IMR-90 (cell line): ENCODE measurements at regions not wholly inside any gene's neighbourhood (a gene's known extent, or its start where the extent isn't known, plus 50 kb on each side); places are given as distances from the start of the nearest gene placed in this dataset.

Experiments used
- ATAC-seq: fragments of 200-7000 bp; cut with Tn5 transposase; 2 replicates; pipeline ENCODE4 v1.9.1; 2020; ENCODE audit warnings: low read depth, mild to moderate bottlenecking, moderate library complexity
- BruUV-seq: library from RNA; stranded (reverse); fragments of 400-500 nt; replicated peaks from 2 replicates; lab custom pipeline; 2021; lab: Mats Ljungman, UMichigan
- CTCF ChIA-PET: fragments of 300-600 bp; formaldehyde crosslinking; extraction: SDS; loops from one replicate; lab custom pipeline; 2021; ENCODE audit warnings: antibody characterized with exemption; lab: Yijun Ruan, JAX
- POLR2A ChIA-PET: fragments of 300-600 bp; sonication (Branson Sonifier 250); formaldehyde crosslinking; loops from one replicate; lab custom pipeline; 2022; ENCODE audit warnings: antibody characterized with exemption; ENCODE audit not compliant: unreplicated experiment; lab: Charles Lee
- DNase-seq: peaks from one replicate; pipeline ENCODE4 v3.0.0; 2013
- H2AFZ ChIP-seq: replicated peaks from 2 replicates; pipeline ENCODE3; 2013; ENCODE audit warnings: low read length, mild to moderate bottlenecking; ENCODE audit not compliant: poor library complexity
- H2AK5ac ChIP-seq: 2 replicates; pipeline ENCODE4 v1.6.1; 2013; ENCODE audit warnings: low read depth, low read length, inconsistent platforms
- H2AK9ac ChIP-seq: replicated peaks from 2 replicates; pipeline ENCODE3; 2013; ENCODE audit warnings: mild to moderate bottlenecking, low read depth, low read length, moderate library complexity; ENCODE audit not compliant: poor library complexity
- H2BK120ac ChIP-seq: 2 replicates; pipeline ENCODE4 v1.6.1; 2013; ENCODE audit warnings: low read depth, low read length, inconsistent platforms
- H2BK15ac ChIP-seq: 3 replicates; pipeline ENCODE4 v1.6.1; 2013; ENCODE audit warnings: low read depth, low read length, inconsistent platforms
- H2BK20ac ChIP-seq: 2 replicates; pipeline ENCODE4 v1.6.1; 2013; ENCODE audit warnings: low read depth, mild to moderate bottlenecking, inconsistent platforms, low read length, moderate library complexity
- H2BK5ac ChIP-seq: 2 replicates; pipeline ENCODE4 v1.6.1; 2013; ENCODE audit warnings: mild to moderate bottlenecking, low read depth, low read length, inconsistent platforms; ENCODE audit not compliant: poor library complexity, severe bottlenecking
- H3K14ac ChIP-seq: replicated peaks from 2 replicates; pipeline ENCODE4 v1.6.1; 2013; ENCODE audit warnings: low read depth, low read length, inconsistent platforms
- H3K18ac ChIP-seq: 2 replicates; pipeline ENCODE4 v1.6.1; 2013; ENCODE audit warnings: low read depth, low read length, control low read depth
- H3K23ac ChIP-seq: 2 replicates; pipeline ENCODE4 v1.6.1; 2013; ENCODE audit warnings: low read depth, low read length, inconsistent platforms
- H3K27ac ChIP-seq: 2 replicates; pipeline ENCODE4 v1.5.1; 2013; ENCODE audit warnings: mild to moderate bottlenecking, control low read depth, low read length; ENCODE audit not compliant: insufficient read depth
- H3K27me3 ChIP-seq: 2 replicates; pipeline ENCODE4 v1.6.1; 2013; ENCODE audit warnings: low read length; ENCODE audit not compliant: control insufficient read depth, insufficient read depth
- H3K36me3 ChIP-seq: 2 replicates; pipeline ENCODE4 v1.6.1; 2013; ENCODE audit warnings: low read length, mixed read lengths; ENCODE audit not compliant: control insufficient read depth, insufficient read depth
- H3K4ac ChIP-seq: 2 replicates; pipeline ENCODE4 v1.6.1; 2013; ENCODE audit warnings: low read depth, low read length, inconsistent platforms
- H3K4me1 ChIP-seq: 2 replicates; pipeline ENCODE4 v1.6.1; 2013; ENCODE audit warnings: low read length, mixed read lengths; ENCODE audit not compliant: control insufficient read depth, insufficient read depth
- H3K4me2 ChIP-seq: 2 replicates; pipeline ENCODE4 v1.6.1; 2013; ENCODE audit warnings: low read depth, mild to moderate bottlenecking, control low read depth, low read length, moderate library complexity
- H3K4me3 ChIP-seq: 2 replicates; pipeline ENCODE4 v1.5.1; 2013; ENCODE audit warnings: low read depth, mild to moderate bottlenecking, control low read depth, low read length, moderate library complexity; ENCODE audit not compliant: insufficient read depth
- H3K56ac ChIP-seq: 2 replicates; pipeline ENCODE4 v1.6.1; 2013; ENCODE audit warnings: low read length, inconsistent platforms; ENCODE audit not compliant: insufficient read depth; ENCODE audit errors: extremely low read depth
- H3K79me1 ChIP-seq, 2 experiments: 2 replicates each; pipeline ENCODE4 v1.6.1; 2013; ENCODE audit warnings: low read length in 2 of 2, inconsistent platforms in 1 of 2, low read depth in 1 of 2
- H3K9ac ChIP-seq: 2 replicates; pipeline ENCODE4 v1.6.1; 2013; ENCODE audit warnings: low read depth, low read length, control low read depth
- H3K9me1 ChIP-seq: 2 replicates; pipeline ENCODE4 v1.6.1; 2013; ENCODE audit warnings: low read length, inconsistent platforms; ENCODE audit not compliant: insufficient read depth
- H3K9me3 ChIP-seq: 2 replicates; pipeline ENCODE4 v1.6.1; 2013; ENCODE audit warnings: low read length; ENCODE audit not compliant: control insufficient read depth, insufficient read depth
- H4K20me1 ChIP-seq: 2 replicates; pipeline ENCODE4 v1.6.1; 2013; ENCODE audit warnings: low read length, inconsistent platforms; ENCODE audit not compliant: insufficient read depth
- H4K5ac ChIP-seq: 2 replicates; pipeline ENCODE4 v1.6.1; 2013; ENCODE audit warnings: mild to moderate bottlenecking, low read depth, low read length, control low read depth
- H4K8ac ChIP-seq, 2 experiments: 2 replicates each; pipeline ENCODE4 v1.6.1; 2013; ENCODE audit warnings: low read depth in 2 of 2, low read length in 2 of 2, control low read depth in 1 of 2, inconsistent platforms in 1 of 2
- H4K91ac ChIP-seq: 2 replicates; pipeline ENCODE4 v1.6.1; 2013; ENCODE audit warnings: low read depth, low read length, inconsistent platforms; ENCODE audit not compliant: insufficient read depth
- MAFK ChIP-seq: IDR thresholded peaks from 2 replicates; pipeline ENCODE4 v1.6.1; 2012; ENCODE audit warnings: low read depth, low read length, improper control_type of control experiment
- NFE2L2 ChIP-seq: fragments of 150-350 bp; IDR thresholded peaks from 2 replicates; pipeline ENCODE4 v1.6.1; 2016; ENCODE audit warnings: low read depth, mild to moderate bottlenecking, low read length
- POLR2A ChIP-seq: IDR thresholded peaks from 2 replicates; pipeline ENCODE4 v1.6.1; 2012; ENCODE audit warnings: mild to moderate bottlenecking, low read depth, low read length
- RCOR1 ChIP-seq: IDR thresholded peaks from 2 replicates; pipeline ENCODE4 v1.6.1; 2012; ENCODE audit warnings: mild to moderate bottlenecking, low read length, improper control_type of control experiment; ENCODE audit not compliant: insufficient replicate concordance
- WGBS, 2 experiments: methylation state at CpG; one replicate each; pipeline versions ENCODE4 v1.1.5 to v1.1.7; 2013; ENCODE audit warnings: missing lambda C conversion rate in 2 of 2; ENCODE audit not compliant: insufficient read length in 1 of 2; ENCODE audit errors: extremely low coverage in 2 of 2; 5-methylcytosine and 5-hydroxymethylcytosine counted together
- dilution Hi-C: fragments of 300-500 bp; cut with HindIII; formaldehyde crosslinking; loops from one replicate; pipeline ENCODE4 v1.14.3; 2018; ENCODE audit warnings: low sequenced_read_pairs; ENCODE audit not compliant: unreplicated experiment
- in situ Hi-C: fragments of 300-500 bp; cut with MboI; formaldehyde crosslinking; loops from 3 replicates; pipeline ENCODE4 v1.14.3; 2019; ENCODE audit warnings: low sequenced_read_pairs, inconsistent platforms, mixed read lengths
- intact Hi-C: fragments of 100-400 bp; cut with micrococcal nuclease; formaldehyde crosslinking; loops from 2 replicates; pipeline ENCODE4 v1.10.0; 2022

DNA sequence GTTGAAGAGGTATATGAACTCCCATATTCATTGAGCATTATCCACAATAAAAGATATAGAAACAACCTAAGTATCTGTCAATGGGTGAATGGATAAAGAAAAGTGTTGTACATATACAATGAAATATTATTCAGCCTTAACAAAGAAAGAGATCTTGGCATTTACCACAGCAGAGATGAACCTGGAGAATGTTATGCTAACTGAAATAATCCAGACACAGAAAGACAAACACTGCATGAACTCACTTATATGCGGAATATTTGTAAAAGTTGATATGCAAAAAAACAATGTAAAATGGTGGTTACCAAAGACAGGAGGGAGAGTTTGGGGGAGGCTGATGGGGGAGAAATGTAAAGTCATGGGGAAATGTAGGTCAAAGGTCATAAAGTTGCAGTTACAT is 278.7 kb downstream of the ZNF608 start:
- H3K9ac ChIP-seq: no peak overlapping the region
- no peaks in the 10 kb centered on the region for H3K79me1 ChIP-seq
- H2BK5ac ChIP-seq: no peak overlapping the region
- no peak overlapping the region for H2AFZ ChIP-seq
- H4K20me1 ChIP-seq: no peaks in the 10 kb centered on the region
- TF ChIP-seq NFE2L2 (no peak), RCOR1 (no peak), MAFK (no peak), POLR2A (no peak)
- no peak overlapping the region for H3K4me3 ChIP-seq
- intact Hi-C loops (no loop called here), in situ Hi-C loops (no loop called here), dilution Hi-C loops (no loop called here)
- no peak overlapping the region for H4K91ac ChIP-seq
- no peak overlapping the region for H2BK20ac ChIP-seq
- ChIA-PET CTCF (no interaction called here), POLR2A (no interaction called here)
- H3K27me3 ChIP-seq: no peaks in the 10 kb centered on the region
- no peak overlapping the region for H4K5ac ChIP-seq
- no peaks in the 10 kb centered on the region for H3K36me3 ChIP-seq
- ATAC-seq (no peak), DNase-seq (no peak)
- H3K9me1 ChIP-seq: no peaks in the 10 kb centered on the region
- no peak overlapping the region for H3K14ac ChIP-seq
- no peak overlapping the region for H3K18ac ChIP-seq
- WGBS, 2 experiments: no CpG with 5 or more reads among the region's 1 CpG
- no peak overlapping the region for H2BK120ac ChIP-seq
- no TSS peak for BruUV-seq
- no peaks in the 10 kb centered on the region for H3K4me1 ChIP-seq
- no peak overlapping the region for H3K4ac ChIP-seq
- no peak overlapping the region for H3K56ac ChIP-seq
- H3K27ac ChIP-seq: no peak overlapping the region
- no peak overlapping the region for H2AK5ac ChIP-seq
- no peak overlapping the region for H3K23ac ChIP-seq
- H3K9me3 ChIP-seq: no peaks in the 10 kb centered on the region
- H2AK9ac ChIP-seq: no peak overlapping the region
- H3K4me2 ChIP-seq: no peak overlapping the region
- no peak overlapping the region for H4K8ac ChIP-seq
- H2BK15ac ChIP-seq: no peak overlapping the region
